Tibial artery (tissue), 4 donors: ENCODE measurements at regions not wholly inside any gene's neighbourhood (a gene's known extent, or its start where the extent isn't known, plus 50 kb on each side); places are given as distances from the start of the nearest gene placed in this dataset.
A peak's percentile ranks its signal among the peaks of the same experiment; 100 is the strongest.

ENCODE experiments used
- DNase-seq, 2 donors: peaks; one replicate each; pipeline ENCODE4 v3.0.0-alpha.2; 2019
- H3K27ac ChIP-seq, 2 donors: fragments of 200-600 bp; sonication (generic) in 1 of 2; 1 replicate in 1 of 2; 2 replicates in 1 of 2; pipeline ENCODE4 v1.5.1; 2018 to 2019; ENCODE audit warnings: mild to moderate bottlenecking in 1 of 2
- H3K27me3 ChIP-seq, 2 donors: fragments of 200-600 bp; sonication (generic) in 1 of 2; one replicate each; pipeline versions ENCODE4 v1.5.1 to v1.6.0; 2016 to 2019
- H3K36me3 ChIP-seq, 3 donors: fragments of 200-600 bp; sonication (generic) in 2 of 3; one replicate each; pipeline ENCODE4 v1.5.1; 2016 to 2019; ENCODE audit warnings: mild to moderate bottlenecking in 2 of 3
- H3K4me1 ChIP-seq, 4 donors: fragments of 200-600 bp; sonication (generic) in 2 of 4; 1 replicate in 3 of 4; 2 replicates in 1 of 4; pipeline ENCODE4 v1.5.1; 2016 to 2019
- H3K4me3 ChIP-seq, 2 donors: fragments of 200-600 bp; sonication (generic) in 1 of 2; 1 replicate in 1 of 2; 2 replicates in 1 of 2; pipeline ENCODE4 v1.5.1; 2018 to 2019; ENCODE audit warnings: mild to moderate bottlenecking in 2 of 2
- H3K9me3 ChIP-seq, 3 donors: fragments of 200-600 bp; sonication (generic) in 1 of 3; one replicate each; pipeline ENCODE4 v1.5.1; 2016 to 2019
- intact Hi-C: fragments of 100-400 bp; cut with DNase I; formaldehyde crosslinking; loops from one replicate; pipeline ENCODE4 v1.15.0; 2023; ENCODE audit warnings: low total_unique reads
- TF ChIP-seq, protein P1 (sequence below), 2 experiments: fragments of 200-600 bp in 1 of 2; fragments of 450-650 bp in 1 of 2; IDR thresholded peaks; one replicate each; pipeline ENCODE4 v1.5.1; 2017 to 2019; ENCODE audit warnings: antibody characterized with exemption in 2 of 2, mild to moderate bottlenecking in 1 of 2, moderate library complexity in 1 of 2

- peaks cover 0 to 4% (median 0%) of the 10 kb centered on the region in 4 donors for H3K4me1 ChIP-seq
- H3K36me3 ChIP-seq, result no peaks in the 10 kb centered on the region
- TF ChIP-seq, protein P1, sequence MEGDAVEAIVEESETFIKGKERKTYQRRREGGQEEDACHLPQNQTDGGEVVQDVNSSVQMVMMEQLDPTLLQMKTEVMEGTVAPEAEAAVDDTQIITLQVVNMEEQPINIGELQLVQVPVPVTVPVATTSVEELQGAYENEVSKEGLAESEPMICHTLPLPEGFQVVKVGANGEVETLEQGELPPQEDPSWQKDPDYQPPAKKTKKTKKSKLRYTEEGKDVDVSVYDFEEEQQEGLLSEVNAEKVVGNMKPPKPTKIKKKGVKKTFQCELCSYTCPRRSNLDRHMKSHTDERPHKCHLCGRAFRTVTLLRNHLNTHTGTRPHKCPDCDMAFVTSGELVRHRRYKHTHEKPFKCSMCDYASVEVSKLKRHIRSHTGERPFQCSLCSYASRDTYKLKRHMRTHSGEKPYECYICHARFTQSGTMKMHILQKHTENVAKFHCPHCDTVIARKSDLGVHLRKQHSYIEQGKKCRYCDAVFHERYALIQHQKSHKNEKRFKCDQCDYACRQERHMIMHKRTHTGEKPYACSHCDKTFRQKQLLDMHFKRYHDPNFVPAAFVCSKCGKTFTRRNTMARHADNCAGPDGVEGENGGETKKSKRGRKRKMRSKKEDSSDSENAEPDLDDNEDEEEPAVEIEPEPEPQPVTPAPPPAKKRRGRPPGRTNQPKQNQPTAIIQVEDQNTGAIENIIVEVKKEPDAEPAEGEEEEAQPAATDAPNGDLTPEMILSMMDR (IDR thresholded peaks at IDR 0.05), result no peak
- intact Hi-C loops, result no loop called here
- H3K27me3 ChIP-seq, result no peaks in the 10 kb centered on the region
- no peak overlapping the region for H3K27ac ChIP-seq
- no peak overlapping the region for H3K4me3 ChIP-seq
- H3K9me3 ChIP-seq, result no peaks in the 10 kb centered on the region
- DNase-seq, result no peak
Observed at GRCh38 chr6:77371748-77372147, 91.5 kb downstream of the HTR1B start.

DNA sequence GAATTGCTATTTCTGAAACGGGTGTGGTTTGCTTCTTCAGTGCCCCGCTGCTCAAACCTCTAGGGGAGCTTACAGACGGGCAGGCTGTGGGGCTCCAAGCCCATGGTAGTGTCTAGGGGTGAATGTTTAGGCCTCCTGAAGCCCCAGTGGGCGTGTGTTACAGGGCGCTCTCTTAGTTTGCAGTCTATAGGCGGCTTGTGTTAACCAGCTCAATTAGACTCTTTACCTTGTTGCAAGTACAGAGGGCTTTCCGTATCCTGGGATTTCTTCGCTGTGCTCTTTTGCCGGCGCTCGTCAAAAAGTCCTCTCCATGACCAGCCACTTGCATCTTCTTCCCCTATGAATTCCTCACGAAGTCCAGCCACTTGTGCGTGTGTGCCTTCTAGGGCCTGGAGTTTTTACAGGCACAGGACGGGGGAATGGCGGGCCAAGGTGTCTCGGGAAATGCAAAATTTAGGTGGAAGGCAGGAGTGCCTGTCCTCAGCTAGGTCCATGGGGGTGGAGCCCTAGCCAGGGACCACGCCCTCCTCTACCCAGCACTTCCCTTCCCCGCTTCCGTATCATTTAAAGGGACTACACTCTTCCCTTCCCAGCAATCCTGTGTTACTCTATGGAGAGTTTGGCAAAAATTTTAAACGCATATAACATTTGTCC, 94.5 kb downstream of the HTR1B start:
- Histone ChIP-seq H3K4me3 (peak overlapping the region; percentile 46 to 50), H3K27me3 (no peaks in the 10 kb centered on the region), H3K27ac (peak overlapping the region; percentile 35 to 47), H3K36me3 (no peaks in the 10 kb centered on the region), H3K4me1 (peaks cover 0 to 4% (median 0%) of the 10 kb centered on the region in 4 donors), H3K9me3 (no peaks in the 10 kb centered on the region)
- intact Hi-C loops, result no loop called here
- peak; percentile 25 to 67 for DNase-seq
- TF ChIP-seq, protein P1 (IDR thresholded peaks at IDR 0.05), result no peak

- Histone ChIP-seq H3K4me3 (peak overlapping the region in 1 of 2 donors; percentile 50), H3K9me3 (peaks cover 0 to 6% (median 0%) of the 10 kb centered on the region in 3 donors), H3K36me3 (peaks cover 0 to 6% (median 0%) of the 10 kb centered on the region in 3 donors), H3K27me3 (no peaks in the 10 kb centered on the region), H3K4me1 (peaks cover 0 to 4% (median 0%) of the 10 kb centered on the region in 4 donors), H3K27ac (no peak overlapping the region)
- no peak for DNase-seq
- intact Hi-C loops, result no loop called here
- TF ChIP-seq, protein P1 (IDR thresholded peaks at IDR 0.05), result no peak
Observed at GRCh38 chr6:77366798-77367197, 96.5 kb downstream of the HTR1B start.

DNA sequence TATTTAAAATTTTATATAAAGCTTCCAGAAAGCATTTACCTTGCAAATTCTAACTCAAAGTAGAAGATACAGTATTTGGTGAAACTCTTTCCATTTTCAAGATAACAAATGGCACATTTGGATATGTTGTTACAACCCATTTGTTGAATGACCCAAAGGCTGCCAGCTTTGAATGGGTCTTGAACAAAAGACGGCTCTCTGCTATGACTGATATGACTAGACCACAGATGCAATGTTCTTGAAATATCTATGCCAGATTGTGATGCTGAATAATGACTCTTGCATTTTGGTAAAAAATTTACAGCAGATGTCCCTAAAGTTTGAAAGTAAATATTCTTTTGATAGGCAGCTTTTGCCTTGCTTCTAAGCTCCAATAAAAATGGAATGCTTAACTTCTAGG, 99.6 kb downstream of the HTR1B start:
- TF ChIP-seq, protein P1 (IDR thresholded peaks at IDR 0.05), result no peak
- Histone ChIP-seq H3K4me3 (no peak overlapping the region), H3K4me1 (peaks cover 0 to 4% (median 0%) of the 10 kb centered on the region in 4 donors)

DNA sequence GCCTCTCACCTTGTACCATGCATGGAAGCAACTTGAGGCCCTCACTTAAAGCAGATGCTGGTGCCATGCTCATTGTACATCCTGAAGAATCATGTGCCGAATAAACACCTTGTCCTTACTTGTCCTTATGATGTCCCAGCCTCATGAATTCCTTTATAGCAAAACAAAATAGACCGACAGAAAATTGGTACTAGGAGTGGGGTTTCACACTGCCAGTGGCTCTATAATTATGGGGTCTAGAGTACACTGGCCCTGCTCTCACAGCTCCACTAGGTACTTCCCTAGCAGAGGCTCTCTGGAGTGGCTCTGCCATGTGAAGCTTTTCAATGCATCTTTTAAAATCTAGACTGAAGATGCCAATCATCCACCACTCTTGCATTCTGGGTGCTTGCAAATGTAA, 101.2 kb downstream of the HTR1B start:
- no peak for DNase-seq
- intact Hi-C loops, result no loop called here
- no peak overlapping the region for H3K4me3 ChIP-seq
- peaks cover 0 to 6% (median 0%) of the 10 kb centered on the region in 3 donors for H3K9me3 ChIP-seq
- TF ChIP-seq, protein P1 (IDR thresholded peaks at IDR 0.05), result no peak
- H3K27ac ChIP-seq, result no peak overlapping the region
- H3K27me3 ChIP-seq, result no peaks in the 10 kb centered on the region
- peaks cover 0 to 7% (median 0%) of the 10 kb centered on the region in 3 donors for H3K36me3 ChIP-seq
- no peaks in the 10 kb centered on the region for H3K4me1 ChIP-seq

More for the DNA sequence above, 99.6 kb downstream of the HTR1B start:
- peaks cover 0 to 7% (median 0%) of the 10 kb centered on the region in 3 donors for H3K36me3 ChIP-seq
- no peak for DNase-seq
- no peak overlapping the region for H3K27ac ChIP-seq
- H3K27me3 ChIP-seq, result no peaks in the 10 kb centered on the region
- peaks cover 0 to 6% (median 0%) of the 10 kb centered on the region in 3 donors for H3K9me3 ChIP-seq
- intact Hi-C loops, result no loop called here
